ENCODE measurements at regions not wholly inside any gene's neighbourhood (a gene's known extent, or its start where the extent isn't known, plus 50 kb on each side); places are given as distances from the start of the nearest gene placed in this dataset.

DNA sequence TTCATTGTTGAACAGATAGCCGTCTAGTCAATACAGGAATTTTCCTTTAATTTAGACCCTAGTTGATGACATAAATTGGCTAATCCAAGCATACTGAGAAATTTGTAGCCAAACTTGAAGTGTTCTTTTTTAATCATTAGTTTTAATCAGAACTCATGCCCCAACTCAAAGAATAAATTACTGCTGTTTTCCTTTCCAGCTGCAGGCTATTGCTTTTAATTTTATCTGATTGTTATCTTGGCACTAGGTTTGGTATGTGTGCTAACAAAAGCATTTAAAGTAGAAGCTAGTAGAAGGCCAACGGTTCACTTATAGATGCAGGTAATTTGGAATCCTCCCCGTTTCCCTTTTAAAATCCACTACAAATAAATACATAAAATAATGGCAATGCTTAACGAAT is 188.5 kb downstream of the CD109 start:
- Histone ChIP-seq H3K4me3 (ENCODE audit: low read depth in 1 of 2, low read length in 2 of 2) (no peak overlapping the region), H3K9ac (ENCODE audit: low read depth, low read length) (no peak overlapping the region), H4K20me1 (ENCODE audit: insufficient read depth, low read length) (no peaks in the 10 kb centered on the region), H3K36me3 (ENCODE audit: insufficient read depth, low read length) (no peaks in the 10 kb centered on the region), H3K27ac (ENCODE audit: low read length) (no peak overlapping the region), H2AFZ (ENCODE audit: low read depth, low read length) (no peak overlapping the region), H3K9me3 (ENCODE audit: insufficient read depth, low read length, severe bottlenecking) (no peaks in the 10 kb centered on the region), H3K4me1 (ENCODE audit: insufficient read depth, low read length) (peaks cover 13% of the 10 kb centered on the region), H3K79me2 (ENCODE audit: insufficient read depth, low read length) (no peaks in the 10 kb centered on the region), H3K4me2 (ENCODE audit: insufficient read depth, low read length) (no peak overlapping the region), H3K27me3 (ENCODE audit: insufficient read depth, low read length, poor library complexity) (no peaks in the 10 kb centered on the region)
- ATAC-seq (ENCODE audit: insufficient read depth, low read depth), result no peak
- DNase-seq, result no peak
- TF ChIP-seq, protein P1, sequence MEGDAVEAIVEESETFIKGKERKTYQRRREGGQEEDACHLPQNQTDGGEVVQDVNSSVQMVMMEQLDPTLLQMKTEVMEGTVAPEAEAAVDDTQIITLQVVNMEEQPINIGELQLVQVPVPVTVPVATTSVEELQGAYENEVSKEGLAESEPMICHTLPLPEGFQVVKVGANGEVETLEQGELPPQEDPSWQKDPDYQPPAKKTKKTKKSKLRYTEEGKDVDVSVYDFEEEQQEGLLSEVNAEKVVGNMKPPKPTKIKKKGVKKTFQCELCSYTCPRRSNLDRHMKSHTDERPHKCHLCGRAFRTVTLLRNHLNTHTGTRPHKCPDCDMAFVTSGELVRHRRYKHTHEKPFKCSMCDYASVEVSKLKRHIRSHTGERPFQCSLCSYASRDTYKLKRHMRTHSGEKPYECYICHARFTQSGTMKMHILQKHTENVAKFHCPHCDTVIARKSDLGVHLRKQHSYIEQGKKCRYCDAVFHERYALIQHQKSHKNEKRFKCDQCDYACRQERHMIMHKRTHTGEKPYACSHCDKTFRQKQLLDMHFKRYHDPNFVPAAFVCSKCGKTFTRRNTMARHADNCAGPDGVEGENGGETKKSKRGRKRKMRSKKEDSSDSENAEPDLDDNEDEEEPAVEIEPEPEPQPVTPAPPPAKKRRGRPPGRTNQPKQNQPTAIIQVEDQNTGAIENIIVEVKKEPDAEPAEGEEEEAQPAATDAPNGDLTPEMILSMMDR (IDR thresholded peaks at IDR 0.05; ENCODE audit: borderline replicate concordance, extremely low read depth, low read length, poor library complexity, severe bottlenecking), result no peak
- no peak for TF ChIP-seq EZH2 (IDR thresholded peaks at IDR 0.05; ENCODE audit: borderline replicate concordance, low read depth, low read length, severe bottlenecking)

DNA sequence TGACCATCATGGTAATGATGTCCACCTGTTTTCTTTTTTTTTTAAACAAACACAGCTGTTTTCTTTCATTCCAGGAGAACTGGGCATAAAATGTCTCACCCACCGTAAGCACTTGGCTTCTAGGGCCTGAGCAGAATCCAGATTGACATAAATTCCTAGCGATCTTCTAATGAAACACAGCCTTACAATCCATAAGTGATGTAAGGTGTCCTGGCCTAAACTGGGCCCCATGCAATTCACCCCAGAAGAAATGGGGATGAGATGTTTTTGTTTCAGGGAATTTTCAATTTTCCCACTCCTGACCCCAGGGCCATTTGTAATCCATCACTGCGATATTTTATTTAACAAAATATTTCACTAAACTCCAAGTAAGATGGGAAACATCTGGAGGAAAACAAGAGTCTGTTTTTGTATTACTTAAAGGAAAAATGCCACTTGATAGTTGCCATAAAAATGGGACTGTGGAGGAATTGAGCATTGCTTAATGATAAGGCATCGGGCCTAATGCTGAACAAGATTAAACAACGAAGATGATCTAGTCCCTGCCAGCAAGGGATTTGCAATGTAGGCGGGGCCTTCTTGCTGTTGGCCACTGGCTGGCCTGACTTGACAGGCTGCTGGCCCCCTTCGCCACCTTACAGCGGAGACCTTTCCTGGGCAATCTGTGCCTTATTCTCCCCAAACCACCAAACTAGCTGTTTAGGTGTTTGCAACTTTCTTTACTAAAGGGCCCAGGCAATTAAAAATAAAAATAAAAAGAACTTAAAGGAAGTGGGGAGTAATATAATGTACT is 183.7 kb downstream of the CD109 start:
- Histone ChIP-seq H3K27ac (ENCODE audit: low read length) (no peak overlapping the region), H3K4me1 (ENCODE audit: insufficient read depth, low read length) (no peaks in the 10 kb centered on the region), H3K79me2 (ENCODE audit: insufficient read depth, low read length) (no peaks in the 10 kb centered on the region), H3K9ac (ENCODE audit: low read depth, low read length) (no peak overlapping the region), H3K36me3 (ENCODE audit: insufficient read depth, low read length) (no peaks in the 10 kb centered on the region), H4K20me1 (ENCODE audit: insufficient read depth, low read length) (no peaks in the 10 kb centered on the region), H3K27me3 (ENCODE audit: insufficient read depth, low read length, poor library complexity) (no peaks in the 10 kb centered on the region), H3K4me3 (ENCODE audit: low read depth in 1 of 2, low read length in 2 of 2) (no peak overlapping the region), H3K9me3 (ENCODE audit: insufficient read depth, low read length, severe bottlenecking) (no peaks in the 10 kb centered on the region), H2AFZ (ENCODE audit: low read depth, low read length) (no peak overlapping the region), H3K4me2 (ENCODE audit: insufficient read depth, low read length) (no peak overlapping the region)
- no peak for DNase-seq
- TF ChIP-seq EZH2 (IDR thresholded peaks at IDR 0.05; ENCODE audit: borderline replicate concordance, low read depth, low read length, severe bottlenecking), result no peak
- TF ChIP-seq, protein P1 (IDR thresholded peaks at IDR 0.05; ENCODE audit: borderline replicate concordance, extremely low read depth, low read length, poor library complexity, severe bottlenecking), result no peak
- ATAC-seq (ENCODE audit: insufficient read depth, low read depth), result no peak

DNA sequence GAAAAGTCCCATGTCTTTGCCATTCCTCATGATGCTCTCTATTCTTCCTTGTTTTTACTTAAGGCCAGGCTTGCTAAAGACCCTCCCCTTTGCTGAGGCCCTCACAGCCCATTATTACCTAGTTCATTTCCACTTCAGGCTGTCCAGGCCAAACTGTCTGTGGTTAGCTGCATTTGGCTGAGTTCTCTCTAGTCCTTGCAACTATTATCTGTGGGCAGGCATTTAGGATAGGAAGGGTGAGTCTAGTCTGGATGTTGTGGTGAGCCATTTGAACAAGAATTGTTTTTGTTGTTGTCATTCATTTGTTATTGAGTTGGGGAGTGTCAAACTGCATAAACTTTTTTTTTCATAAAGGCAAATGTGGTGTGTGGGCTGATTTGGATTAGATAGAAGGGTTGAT is 182.4 kb downstream of the CD109 start:
- Histone ChIP-seq H3K9ac (ENCODE audit: low read depth, low read length) (no peak overlapping the region), H4K20me1 (ENCODE audit: insufficient read depth, low read length) (no peaks in the 10 kb centered on the region), H2AFZ (ENCODE audit: low read depth, low read length) (no peak overlapping the region), H3K27me3 (ENCODE audit: insufficient read depth, low read length, poor library complexity) (no peaks in the 10 kb centered on the region), H3K36me3 (ENCODE audit: insufficient read depth, low read length) (no peaks in the 10 kb centered on the region), H3K4me3 (ENCODE audit: low read depth in 1 of 2, low read length in 2 of 2) (no peak overlapping the region), H3K4me2 (ENCODE audit: insufficient read depth, low read length) (no peak overlapping the region), H3K4me1 (ENCODE audit: insufficient read depth, low read length) (no peaks in the 10 kb centered on the region), H3K27ac (ENCODE audit: low read length) (no peak overlapping the region), H3K79me2 (ENCODE audit: insufficient read depth, low read length) (no peaks in the 10 kb centered on the region), H3K9me3 (ENCODE audit: insufficient read depth, low read length, severe bottlenecking) (no peaks in the 10 kb centered on the region)
- DNase-seq (no peak), ATAC-seq (ENCODE audit: insufficient read depth, low read depth) (no peak)
- TF ChIP-seq, protein P1 (IDR thresholded peaks at IDR 0.05; ENCODE audit: borderline replicate concordance, extremely low read depth, low read length, poor library complexity, severe bottlenecking), result no peak
- no peak for TF ChIP-seq EZH2 (IDR thresholded peaks at IDR 0.05; ENCODE audit: borderline replicate concordance, low read depth, low read length, severe bottlenecking)
